Mesendoderm (in vitro differentiated cells): ENCODE measurements at regions not wholly inside any gene's neighbourhood (a gene's known extent, or its start where the extent isn't known, plus 50 kb on each side); places are given as distances from the start of the nearest gene placed in this dataset.
A peak's percentile ranks its signal among the peaks of the same experiment; 100 is the strongest.

ENCODE experiments used
- DNase-seq: peaks from one replicate; pipeline ENCODE4 v3.0.0; 2013
- H2AK5ac ChIP-seq: 2 replicates; pipeline ENCODE4 v1.6.1; 2013; ENCODE audit warnings: low read length, inconsistent platforms
- H2BK120ac ChIP-seq: 2 replicates; pipeline ENCODE4 v1.6.1; 2013; ENCODE audit warnings: low read depth, mild to moderate bottlenecking, low read length, moderate library complexity, mixed read lengths
- H2BK15ac ChIP-seq: replicated peaks from 2 replicates; pipeline ENCODE4 v1.6.1; 2013; ENCODE audit warnings: low read depth, mild to moderate bottlenecking, moderate library complexity
- H2BK5ac ChIP-seq: 2 replicates; pipeline ENCODE4 v1.6.1; 2013; ENCODE audit warnings: low read length, inconsistent platforms
- H3K18ac ChIP-seq: 2 replicates; pipeline ENCODE4 v1.6.1; 2013; ENCODE audit warnings: mild to moderate bottlenecking, low read length, mixed read lengths
- H3K23ac ChIP-seq: one replicate; pipeline ENCODE4 v1.6.1; 2013; ENCODE audit warnings: low read length
- H3K27ac ChIP-seq: 2 replicates; pipeline ENCODE4 v1.5.1; 2013; ENCODE audit warnings: low read depth, mild to moderate bottlenecking, inconsistent platforms, low read length, moderate library complexity
- H3K27me3 ChIP-seq: 2 replicates; pipeline ENCODE4 v1.6.1; 2013; ENCODE audit warnings: low read length, control low read depth, mild to moderate bottlenecking, inconsistent platforms; ENCODE audit not compliant: insufficient read depth, poor library complexity
- H3K36me3 ChIP-seq: 2 replicates; pipeline ENCODE4 v1.6.1; 2013; ENCODE audit warnings: low read length, inconsistent platforms; ENCODE audit not compliant: control insufficient read depth, insufficient read depth
- H3K4ac ChIP-seq: one replicate; pipeline ENCODE4 v1.6.1; 2013; ENCODE audit warnings: low read depth, mild to moderate bottlenecking, low read length, moderate library complexity
- H3K4me1 ChIP-seq: 2 replicates; pipeline ENCODE4 v1.6.1; 2013; ENCODE audit warnings: low read depth, low read length, inconsistent platforms; ENCODE audit not compliant: control insufficient read depth
- H3K4me2 ChIP-seq: 2 replicates; pipeline ENCODE4 v1.6.1; 2013; ENCODE audit warnings: low read length
- H3K4me3 ChIP-seq: 2 replicates; pipeline ENCODE4 v1.5.1; 2013; ENCODE audit warnings: mild to moderate bottlenecking, low read length
- H3K56ac ChIP-seq: one replicate; pipeline ENCODE4 v1.6.1; 2013; ENCODE audit warnings: low read length
- H3K79me1 ChIP-seq: 2 replicates; pipeline ENCODE4 v1.6.1; 2013; ENCODE audit warnings: low read length, inconsistent platforms
- H3K79me2 ChIP-seq: 2 replicates; pipeline ENCODE4 v1.6.1; 2013; ENCODE audit warnings: mild to moderate bottlenecking, low read length; ENCODE audit not compliant: control insufficient read depth, insufficient read depth
- H3K9ac ChIP-seq: 2 replicates; pipeline ENCODE4 v1.6.1; 2013; ENCODE audit warnings: low read length, inconsistent platforms
- H4K5ac ChIP-seq: one replicate; pipeline ENCODE4 v1.6.1; 2013; ENCODE audit warnings: low read length
- H4K8ac ChIP-seq: one replicate; pipeline ENCODE4 v1.6.1; 2013; ENCODE audit warnings: low read depth, mild to moderate bottlenecking, control low read depth, low read length, moderate library complexity
- WGBS: extraction: QIAGEN DNeasy Blood & Tissue Kit; methylation state at CpG from one replicate; pipeline ENCODE4 v1.1.7; 2013; ENCODE audit warnings: low lambda C conversion rate, missing lambda C conversion rate; ENCODE audit not compliant: insufficient coverage; ENCODE audit errors: extremely low coverage; 5-methylcytosine and 5-hydroxymethylcytosine counted together

- Histone ChIP-seq H2BK5ac (no peak overlapping the region), H3K36me3 (no peaks in the 10 kb centered on the region), H3K27me3 (no peaks in the 10 kb centered on the region), H4K8ac (no peak overlapping the region), H2AK5ac (no peak overlapping the region), H3K18ac (no peak overlapping the region), H3K79me2 (no peaks in the 10 kb centered on the region), H3K4ac (no peak overlapping the region), H2BK120ac (no peak overlapping the region), H3K4me1 (no peaks in the 10 kb centered on the region), H3K56ac (no peak overlapping the region), H3K4me3 (no peak overlapping the region), H2BK15ac (no peak overlapping the region), H3K79me1 (no peaks in the 10 kb centered on the region), H4K5ac (no peak overlapping the region), H3K9ac (no peak overlapping the region), H3K4me2 (no peak overlapping the region), H3K23ac (no peak overlapping the region), H3K27ac (no peak overlapping the region)
- DNase-seq = peak; percentile 78
- WGBS = no CpG with 5 or more reads among the region's 13 CpGs
Measured at GRCh38 chr10:14385596-14386593, 55.2 kb upstream of the FRMD4A start.

- no peak overlapping the region for H3K4me2 ChIP-seq
- H3K27me3 ChIP-seq = no peaks in the 10 kb centered on the region
- no peak overlapping the region for H3K23ac ChIP-seq
- no CpG with 5 or more reads among the region's 3 CpGs for WGBS
- H2BK15ac ChIP-seq = no peak overlapping the region
- no peaks in the 10 kb centered on the region for H3K4me1 ChIP-seq
- no peak overlapping the region for H4K8ac ChIP-seq
- H3K9ac ChIP-seq = no peak overlapping the region
- DNase-seq = no peak
- no peaks in the 10 kb centered on the region for H3K36me3 ChIP-seq
- no peak overlapping the region for H3K18ac ChIP-seq
- H3K4ac ChIP-seq = no peak overlapping the region
- no peaks in the 10 kb centered on the region for H3K79me2 ChIP-seq
- H4K5ac ChIP-seq = no peak overlapping the region
- no peak overlapping the region for H2BK120ac ChIP-seq
- H3K79me1 ChIP-seq = no peaks in the 10 kb centered on the region
- no peak overlapping the region for H3K56ac ChIP-seq
- H3K27ac ChIP-seq = no peak overlapping the region
- H2BK5ac ChIP-seq = no peak overlapping the region
- H2AK5ac ChIP-seq = no peak overlapping the region
- no peak overlapping the region for H3K4me3 ChIP-seq
Measured at GRCh38 chr10:14384915-14385314, 54.2 kb upstream of the FRMD4A start.

GRCh38 chr10:14384116-14384730 is 53.5 kb upstream of the FRMD4A start:
- H3K56ac ChIP-seq = no peak overlapping the region
- H4K5ac ChIP-seq = no peak overlapping the region
- no peak overlapping the region for H2AK5ac ChIP-seq
- H3K18ac ChIP-seq = no peak overlapping the region
- no peak overlapping the region for H4K8ac ChIP-seq
- no peaks in the 10 kb centered on the region for H3K79me1 ChIP-seq
- H3K4ac ChIP-seq = no peak overlapping the region
- H2BK5ac ChIP-seq = no peak overlapping the region
- no peak for DNase-seq
- H3K23ac ChIP-seq = no peak overlapping the region
- H2BK120ac ChIP-seq = no peak overlapping the region
- no peak overlapping the region for H3K27ac ChIP-seq
- no peak overlapping the region for H3K9ac ChIP-seq
- WGBS = no CpG with 5 or more reads among the region's 3 CpGs
- no peak overlapping the region for H2BK15ac ChIP-seq
- no peaks in the 10 kb centered on the region for H3K79me2 ChIP-seq
- no peaks in the 10 kb centered on the region for H3K36me3 ChIP-seq
- no peaks in the 10 kb centered on the region for H3K27me3 ChIP-seq
- no peak overlapping the region for H3K4me2 ChIP-seq
- no peaks in the 10 kb centered on the region for H3K4me1 ChIP-seq
- H3K4me3 ChIP-seq = no peak overlapping the region

DNA sequence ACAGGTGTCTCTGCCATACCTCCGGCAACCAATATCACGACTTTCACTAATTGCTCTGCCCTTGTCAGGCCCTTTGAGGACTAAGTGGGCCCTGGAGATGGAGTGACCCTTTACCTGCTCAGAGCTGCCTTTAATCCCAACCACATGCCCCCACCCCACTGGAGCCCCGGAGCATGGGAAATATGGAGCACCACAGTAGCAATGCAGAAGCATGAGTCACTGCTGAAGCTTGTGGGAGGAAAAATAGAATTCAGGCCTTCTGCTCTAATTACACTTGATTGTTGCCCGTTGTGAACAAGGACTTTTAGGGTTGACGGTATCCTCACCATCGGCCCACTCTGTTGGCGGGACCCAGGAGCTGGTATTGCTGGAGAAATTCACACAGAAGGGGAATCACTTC is 52.5 kb upstream of the FRMD4A start:
- no peak overlapping the region for H2AK5ac ChIP-seq
- H3K79me1 ChIP-seq = no peaks in the 10 kb centered on the region
- no peak overlapping the region for H2BK5ac ChIP-seq
- no peak overlapping the region for H4K8ac ChIP-seq
- DNase-seq = peak; percentile 21
- H3K79me2 ChIP-seq = no peaks in the 10 kb centered on the region
- no peak overlapping the region for H3K9ac ChIP-seq
- H4K5ac ChIP-seq = no peak overlapping the region
- H2BK120ac ChIP-seq = no peak overlapping the region
- no peak overlapping the region for H3K23ac ChIP-seq
- no peak overlapping the region for H3K4me3 ChIP-seq
- no peak overlapping the region for H3K4ac ChIP-seq
- no peak overlapping the region for H3K18ac ChIP-seq
- no peaks in the 10 kb centered on the region for H3K4me1 ChIP-seq
- H3K27me3 ChIP-seq = no peaks in the 10 kb centered on the region
- no peak overlapping the region for H3K56ac ChIP-seq
- WGBS = no CpG with 5 or more reads among the region's 7 CpGs
- no peak overlapping the region for H2BK15ac ChIP-seq
- H3K27ac ChIP-seq = no peak overlapping the region
- no peaks in the 10 kb centered on the region for H3K36me3 ChIP-seq
- no peak overlapping the region for H3K4me2 ChIP-seq

DNA sequence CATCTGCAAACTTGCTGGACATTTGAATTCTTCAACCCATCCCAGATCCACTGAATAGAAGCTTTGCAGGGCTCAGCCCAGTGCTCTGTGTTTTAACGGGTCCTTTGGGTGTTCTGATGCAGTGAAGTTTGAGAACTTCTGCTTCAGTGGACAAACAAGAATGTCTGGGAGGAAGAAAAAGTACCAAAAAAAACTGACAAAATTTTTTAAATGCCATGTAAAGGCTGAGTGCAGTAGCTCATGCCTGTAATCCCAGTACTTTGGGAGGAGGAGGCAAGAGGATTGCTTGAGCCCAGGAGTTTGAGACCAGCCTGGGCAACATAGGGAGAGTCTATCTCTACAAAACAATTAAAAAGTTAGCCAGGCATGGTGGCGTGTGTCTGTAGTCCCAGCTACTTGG is 51.8 kb upstream of the FRMD4A start:
- Histone ChIP-seq H3K4me1 (no peaks in the 10 kb centered on the region), H3K56ac (no peak overlapping the region)
- WGBS = no CpG with 5 or more reads among the region's 2 CpGs

More for the DNA sequence above, 51.8 kb upstream of the FRMD4A start:
- H2BK15ac ChIP-seq = no peak overlapping the region
- H3K4me2 ChIP-seq = no peak overlapping the region
- no peak overlapping the region for H3K4me3 ChIP-seq
- H2AK5ac ChIP-seq = no peak overlapping the region
- H3K27me3 ChIP-seq = no peaks in the 10 kb centered on the region
- no peak overlapping the region for H4K8ac ChIP-seq
- H2BK120ac ChIP-seq = no peak overlapping the region
- H4K5ac ChIP-seq = no peak overlapping the region
- no peaks in the 10 kb centered on the region for H3K79me1 ChIP-seq
- H3K79me2 ChIP-seq = no peaks in the 10 kb centered on the region
- H3K36me3 ChIP-seq = no peaks in the 10 kb centered on the region
- H3K4ac ChIP-seq = no peak overlapping the region
- no peak overlapping the region for H3K9ac ChIP-seq
- H2BK5ac ChIP-seq = no peak overlapping the region
- DNase-seq = no peak
- H3K18ac ChIP-seq = no peak overlapping the region
- H3K27ac ChIP-seq = no peak overlapping the region
- no peak overlapping the region for H3K23ac ChIP-seq
